ENCODE measurements at regions not wholly inside any gene's neighbourhood (a gene's known extent, or its start where the extent isn't known, plus 50 kb on each side); places are given as distances from the start of the nearest gene placed in this dataset.
"Not testable (repeated sequence)": the region's sequence is repeated elsewhere in the genome, so short reads cannot be mapped to it uniquely, and the experiment has no call there.

GRCh38 chr3:125831005-125831750, 137.8 kb upstream of the ROPN1B start:
- DNase-seq, result not testable (repeated sequence)

- not testable (repeated sequence) for DNase-seq
Measured at GRCh38 chr3:125835562-125835961, 133.4 kb upstream of the ROPN1B start.

- DNase-seq, result not testable (repeated sequence)
Measured at GRCh38 chr3:125836011-125836551, 132.9 kb upstream of the ROPN1B start.

GRCh38 chr3:125836786-125837185, 132.2 kb upstream of the ROPN1B start:
- DNase-seq, result not testable (repeated sequence)

- DNase-seq, result not testable (repeated sequence)
Measured at GRCh38 chr3:125838857-125839256, 130.1 kb upstream of the ROPN1B start.

- DNase-seq, result not testable (repeated sequence)
Measured at GRCh38 chr3:125840465-125840864, 128.5 kb upstream of the ROPN1B start.

GRCh38 chr3:125847966-125848365, 121.0 kb upstream of the ROPN1B start:
- DNase-seq, result not testable (repeated sequence)

GRCh38 chr3:125855006-125855405, 114.0 kb upstream of the ROPN1B start:
- DNase-seq, result not testable (repeated sequence)

- not testable (repeated sequence) for DNase-seq
Measured at GRCh38 chr3:125860547-125860946, 108.4 kb upstream of the ROPN1B start.

GRCh38 chr3:125862841-125863254, 106.1 kb upstream of the ROPN1B start:
- not testable (repeated sequence) for DNase-seq

- not testable (repeated sequence) for DNase-seq
Measured at GRCh38 chr3:125864532-125864931, 104.4 kb upstream of the ROPN1B start.

GRCh38 chr3:125886006-125886405, 83.0 kb upstream of the ROPN1B start:
- peak; percentile 80 for DNase-seq

GRCh38 chr3:125899181-125899580, 69.8 kb upstream of the ROPN1B start:
- not testable (repeated sequence) for DNase-seq

GRCh38 chr3:125901473-125901872, 67.5 kb upstream of the ROPN1B start:
- DNase-seq, result not testable (repeated sequence)

- not testable (repeated sequence) for DNase-seq
Measured at GRCh38 chr3:125903780-125904455, 65.1 kb upstream of the ROPN1B start.

- not testable (repeated sequence) for DNase-seq
Measured at GRCh38 chr3:125907279-125907678, 61.7 kb upstream of the ROPN1B start.

GRCh38 chr3:125910851-125911250, 58.1 kb upstream of the ROPN1B start:
- not testable (repeated sequence) for DNase-seq

- peak; percentile 26 for DNase-seq
Measured at GRCh38 chr3:125914608-125915436, 54.2 kb upstream of the ROPN1B start.

- not testable (repeated sequence) for DNase-seq
Measured at GRCh38 chr3:125915437-125915787, 53.6 kb upstream of the ROPN1B start.

- DNase-seq, result peak; percentile 100
Measured at GRCh38 chr3:125915792-125916375, 53.1 kb upstream of the ROPN1B start.

- DNase-seq, result peak; percentile 100
Measured at GRCh38 chr3:125916376-125916978, 52.5 kb upstream of the ROPN1B start.

- peak; percentile 51 for DNase-seq
Measured at GRCh38 chr3:125917020-125917549, 51.9 kb upstream of the ROPN1B start.

Data from NCI-H146 (cell line).